ENCODE measurements at regions not wholly inside any gene's neighbourhood (a gene's known extent, or its start where the extent isn't known, plus 50 kb on each side); places are given as distances from the start of the nearest gene placed in this dataset.
A peak's percentile ranks its signal among the peaks of the same experiment; 100 is the strongest.

DNA sequence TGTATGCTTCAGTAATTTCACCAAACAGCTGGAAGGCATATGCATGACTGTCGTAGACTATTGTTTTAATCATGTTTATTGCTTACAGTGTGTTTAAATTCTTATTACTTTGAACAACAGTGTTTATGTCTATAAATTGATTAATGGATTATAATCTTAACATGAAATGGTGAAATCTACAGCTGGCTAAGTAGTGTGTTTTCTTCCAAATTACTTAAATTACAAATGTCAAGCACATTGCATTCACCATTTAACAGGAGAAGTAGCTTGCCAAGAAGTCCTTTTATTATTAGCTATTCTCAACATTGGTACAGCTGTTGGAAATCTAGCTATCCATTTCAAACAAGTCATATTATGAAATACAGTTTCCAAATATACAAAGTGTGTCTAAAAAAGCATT lies 849.3 kb upstream of the PCDH10 start:
- Histone ChIP-seq H3K4me3 (replicated peaks in 1 of 2; ENCODE audit: low read depth in 1 of 2, low read length in 2 of 2) (no peak overlapping the region), H4K20me1 (ENCODE audit: insufficient read depth) (no peaks in the 10 kb centered on the region), H3K4me1 (ENCODE audit: control insufficient read depth in 1 of 2, insufficient read depth in 2 of 2, low read length in 2 of 2) (no peaks in the 10 kb centered on the region), H3K4me2 (ENCODE audit: low read length) (no peak overlapping the region), H3K27ac (ENCODE audit: low read depth, low read length) (no peak overlapping the region), H2AFZ (ENCODE audit: low read depth, low read length, poor library complexity, severe bottlenecking) (peak overlapping the region; percentile 41), H3K9ac (ENCODE audit: low read length) (no peak overlapping the region), H3K79me2 (ENCODE audit: insufficient read depth, low read length) (no peaks in the 10 kb centered on the region), H3K9me2 (ENCODE audit: insufficient read depth) (no peaks in the 10 kb centered on the region), H3K36me3 (ENCODE audit: control insufficient read depth in 1 of 2, insufficient read depth in 2 of 2, low read length in 2 of 2) (no peaks in the 10 kb centered on the region), H3K9me3 (ENCODE audit: control insufficient read depth in 1 of 2, insufficient read depth in 1 of 2, low read depth in 1 of 2, low read length in 2 of 2) (no peaks in the 10 kb centered on the region), H3K27me3 (ENCODE audit: insufficient read depth, low read length) (no peaks in the 10 kb centered on the region)
- intact Hi-C loops (cut with micrococcal nuclease) = no loop called here
- POLR2A ChIA-PET = no interaction called here
- ATAC-seq (no peak), DNase-seq (ENCODE audit: low read depth, low spot score) (no peak)
- TF ChIP-seq POLR2AphosphoS5 (IDR thresholded peaks at IDR 0.05; ENCODE audit: low read depth, low read length) (no peak), JUND (IDR thresholded peaks at IDR 0.05) (no peak), EGR1 (IDR thresholded peaks at IDR 0.05; ENCODE audit: low read depth) (no peak), CBX3 (IDR thresholded peaks at IDR 0.05; ENCODE audit: low read depth) (no peak), SP1 (IDR thresholded peaks at IDR 0.05; ENCODE audit: low read depth) (no peak)
- no TSS peak for BruUV-seq (replicated peaks)
- RAD21 ChIA-PET (ENCODE audit: low non-redundant PET in 1 of 2, low total read pairs in 2 of 2, uncharacterized antibody in 2 of 2, unreplicated experiment in 2 of 2) = no interaction called here
- CTCF ChIA-PET = no interaction called here

DNA sequence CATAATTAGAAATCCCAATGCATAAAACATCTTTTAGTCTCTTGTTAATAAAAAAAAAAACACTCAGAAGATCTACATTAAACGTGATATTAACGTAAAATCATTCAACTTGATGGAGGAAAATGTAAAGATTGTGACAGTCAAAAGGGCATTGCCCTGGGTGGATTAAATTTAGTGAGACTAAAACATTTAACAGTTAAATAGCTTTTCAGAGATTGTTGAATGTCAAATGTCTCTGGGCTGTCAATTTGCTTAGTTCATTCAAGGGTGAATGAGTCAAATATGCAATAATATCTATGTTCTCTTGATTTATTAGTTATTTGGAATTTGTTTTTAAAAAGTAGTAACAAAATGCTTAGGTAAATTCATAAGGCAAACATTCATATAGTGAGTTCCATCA lies 836.6 kb upstream of the PCDH10 start:
- no peak overlapping the region for H2AFZ ChIP-seq (ENCODE audit: low read depth, low read length, poor library complexity, severe bottlenecking)
- no peaks in the 10 kb centered on the region for H3K4me1 ChIP-seq (ENCODE audit: control insufficient read depth in 1 of 2, insufficient read depth in 2 of 2, low read length in 2 of 2)
- no peaks in the 10 kb centered on the region for H4K20me1 ChIP-seq (ENCODE audit: insufficient read depth)
- H3K9me2 ChIP-seq (ENCODE audit: insufficient read depth) = no peaks in the 10 kb centered on the region
- intact Hi-C loops (cut with micrococcal nuclease) = no loop called here
- ChIA-PET POLR2A (no interaction called here), CTCF (no interaction called here), RAD21 (ENCODE audit: low non-redundant PET in 1 of 2, low total read pairs in 2 of 2, uncharacterized antibody in 2 of 2, unreplicated experiment in 2 of 2) (no interaction called here)
- H3K36me3 ChIP-seq (ENCODE audit: control insufficient read depth in 1 of 2, insufficient read depth in 2 of 2, low read length in 2 of 2) = no peaks in the 10 kb centered on the region
- no peak overlapping the region for H3K4me2 ChIP-seq (ENCODE audit: low read length)
- no peak overlapping the region for H3K4me3 ChIP-seq (replicated peaks in 1 of 2; ENCODE audit: low read depth in 1 of 2, low read length in 2 of 2)
- H3K27ac ChIP-seq (ENCODE audit: low read depth, low read length) = no peak overlapping the region
- H3K79me2 ChIP-seq (ENCODE audit: insufficient read depth, low read length) = no peaks in the 10 kb centered on the region
- no peaks in the 10 kb centered on the region for H3K9me3 ChIP-seq (ENCODE audit: control insufficient read depth in 1 of 2, insufficient read depth in 1 of 2, low read depth in 1 of 2, low read length in 2 of 2)
- no TSS peak for BruUV-seq (replicated peaks)
- TF ChIP-seq FOSL1 (IDR thresholded peaks at IDR 0.05; ENCODE audit: low read depth) = no peak
- no peaks in the 10 kb centered on the region for H3K27me3 ChIP-seq (ENCODE audit: insufficient read depth, low read length)
- DNase-seq (ENCODE audit: low read depth, low spot score) = no peak
- ATAC-seq = no peak
- no peak overlapping the region for H3K9ac ChIP-seq (ENCODE audit: low read length)

DNA sequence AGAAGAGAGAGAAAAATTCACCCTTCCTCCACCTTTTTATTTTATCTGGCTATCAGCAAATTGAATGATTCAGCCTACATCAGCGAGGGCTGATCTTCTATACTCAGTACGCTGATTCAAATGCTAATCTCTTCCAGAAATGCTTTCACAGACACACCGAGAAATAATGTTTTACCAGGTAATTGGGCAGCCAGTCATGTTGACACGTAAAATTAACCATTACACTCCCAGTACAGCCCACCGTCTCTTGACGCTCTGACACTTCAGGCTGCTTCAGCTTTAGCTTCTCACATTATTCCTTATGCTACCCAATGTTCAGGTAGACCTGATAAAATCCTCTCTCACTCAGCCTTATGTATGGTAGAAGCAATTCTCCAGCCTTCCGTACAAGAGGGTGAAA lies 835.2 kb upstream of the PCDH10 start:
- no peak overlapping the region for H3K27ac ChIP-seq (ENCODE audit: low read depth, low read length)
- H3K36me3 ChIP-seq (ENCODE audit: control insufficient read depth in 1 of 2, insufficient read depth in 2 of 2, low read length in 2 of 2) = no peaks in the 10 kb centered on the region
- ATAC-seq (no peak), DNase-seq (ENCODE audit: low read depth, low spot score) (no peak)
- intact Hi-C loops (cut with micrococcal nuclease) = no loop called here
- POLR2A ChIA-PET = no interaction called here
- CTCF ChIA-PET = no interaction called here
- no peak overlapping the region for H3K9ac ChIP-seq (ENCODE audit: low read length)
- no peak overlapping the region for H3K4me2 ChIP-seq (ENCODE audit: low read length)
- no peak overlapping the region for H3K4me3 ChIP-seq (replicated peaks in 1 of 2; ENCODE audit: low read depth in 1 of 2, low read length in 2 of 2)
- RAD21 ChIA-PET (ENCODE audit: low non-redundant PET in 1 of 2, low total read pairs in 2 of 2, uncharacterized antibody in 2 of 2, unreplicated experiment in 2 of 2) = no interaction called here
- H3K4me1 ChIP-seq (ENCODE audit: control insufficient read depth in 1 of 2, insufficient read depth in 2 of 2, low read length in 2 of 2) = no peaks in the 10 kb centered on the region
- H3K9me2 ChIP-seq (ENCODE audit: insufficient read depth) = no peaks in the 10 kb centered on the region
- no peaks in the 10 kb centered on the region for H3K9me3 ChIP-seq (ENCODE audit: control insufficient read depth in 1 of 2, insufficient read depth in 1 of 2, low read depth in 1 of 2, low read length in 2 of 2)
- BruUV-seq (replicated peaks) = no TSS peak
- H2AFZ ChIP-seq (ENCODE audit: low read depth, low read length, poor library complexity, severe bottlenecking) = no peak overlapping the region
- H3K79me2 ChIP-seq (ENCODE audit: insufficient read depth, low read length) = no peaks in the 10 kb centered on the region
- TF ChIP-seq, protein P1, sequence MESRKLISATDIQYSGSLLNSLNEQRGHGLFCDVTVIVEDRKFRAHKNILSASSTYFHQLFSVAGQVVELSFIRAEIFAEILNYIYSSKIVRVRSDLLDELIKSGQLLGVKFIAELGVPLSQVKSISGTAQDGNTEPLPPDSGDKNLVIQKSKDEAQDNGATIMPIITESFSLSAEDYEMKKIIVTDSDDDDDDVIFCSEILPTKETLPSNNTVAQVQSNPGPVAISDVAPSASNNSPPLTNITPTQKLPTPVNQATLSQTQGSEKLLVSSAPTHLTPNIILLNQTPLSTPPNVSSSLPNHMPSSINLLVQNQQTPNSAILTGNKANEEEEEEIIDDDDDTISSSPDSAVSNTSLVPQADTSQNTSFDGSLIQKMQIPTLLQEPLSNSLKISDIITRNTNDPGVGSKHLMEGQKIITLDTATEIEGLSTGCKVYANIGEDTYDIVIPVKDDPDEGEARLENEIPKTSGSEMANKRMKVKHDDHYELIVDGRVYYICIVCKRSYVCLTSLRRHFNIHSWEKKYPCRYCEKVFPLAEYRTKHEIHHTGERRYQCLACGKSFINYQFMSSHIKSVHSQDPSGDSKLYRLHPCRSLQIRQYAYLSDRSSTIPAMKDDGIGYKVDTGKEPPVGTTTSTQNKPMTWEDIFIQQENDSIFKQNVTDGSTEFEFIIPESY (IDR thresholded peaks at IDR 0.05; ENCODE audit: extremely low read depth, insufficient replicate concordance, low read length) = no peak
- TF ChIP-seq, protein P2, sequence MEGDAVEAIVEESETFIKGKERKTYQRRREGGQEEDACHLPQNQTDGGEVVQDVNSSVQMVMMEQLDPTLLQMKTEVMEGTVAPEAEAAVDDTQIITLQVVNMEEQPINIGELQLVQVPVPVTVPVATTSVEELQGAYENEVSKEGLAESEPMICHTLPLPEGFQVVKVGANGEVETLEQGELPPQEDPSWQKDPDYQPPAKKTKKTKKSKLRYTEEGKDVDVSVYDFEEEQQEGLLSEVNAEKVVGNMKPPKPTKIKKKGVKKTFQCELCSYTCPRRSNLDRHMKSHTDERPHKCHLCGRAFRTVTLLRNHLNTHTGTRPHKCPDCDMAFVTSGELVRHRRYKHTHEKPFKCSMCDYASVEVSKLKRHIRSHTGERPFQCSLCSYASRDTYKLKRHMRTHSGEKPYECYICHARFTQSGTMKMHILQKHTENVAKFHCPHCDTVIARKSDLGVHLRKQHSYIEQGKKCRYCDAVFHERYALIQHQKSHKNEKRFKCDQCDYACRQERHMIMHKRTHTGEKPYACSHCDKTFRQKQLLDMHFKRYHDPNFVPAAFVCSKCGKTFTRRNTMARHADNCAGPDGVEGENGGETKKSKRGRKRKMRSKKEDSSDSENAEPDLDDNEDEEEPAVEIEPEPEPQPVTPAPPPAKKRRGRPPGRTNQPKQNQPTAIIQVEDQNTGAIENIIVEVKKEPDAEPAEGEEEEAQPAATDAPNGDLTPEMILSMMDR (IDR thresholded peaks at IDR 0.05 in 2 of 3, conservative IDR thresholded peaks at IDR 0.05 in 1 of 3; ENCODE audit: borderline replicate concordance in 1 of 3, insufficient read depth in 1 of 3, low read depth in 2 of 3, low read length in 2 of 3) = no peak
- no peak for TF ChIP-seq EZH2phosphoT487 (IDR thresholded peaks at IDR 0.05; ENCODE audit: borderline replicate concordance)
- no peak for TF ChIP-seq SP1 (IDR thresholded peaks at IDR 0.05; ENCODE audit: low read depth)
- TF ChIP-seq ZFX (IDR thresholded peaks at IDR 0.05) = no peak
- no peaks in the 10 kb centered on the region for H4K20me1 ChIP-seq (ENCODE audit: insufficient read depth)
- H3K27me3 ChIP-seq (ENCODE audit: insufficient read depth, low read length) = no peaks in the 10 kb centered on the region
